Endothelial cell of umbilical vein (primary cell): ENCODE measurements at regions not wholly inside any gene's neighbourhood (a gene's known extent, or its start where the extent isn't known, plus 50 kb on each side); places are given as distances from the start of the nearest gene placed in this dataset.

Experiments used
- BruUV-seq: library from RNA; stranded (reverse); fragments of 400-500 nt; replicated peaks from 2 replicates; lab custom pipeline; 2021; lab: Mats Ljungman, UMichigan
- CTCF ChIA-PET: fragments of 300-600, 350-600 bp; sonication (Branson Sonifier 250); formaldehyde crosslinking; loops from one replicate; lab custom pipeline; 2021; ENCODE audit warnings: antibody characterized with exemption, inconsistent platforms; lab: Charles Lee
- POLR2A ChIA-PET: fragments of 300-600, 350-600 bp; sonication (Branson Sonifier 250); formaldehyde crosslinking; loops from one replicate; lab custom pipeline; 2021; ENCODE audit warnings: antibody characterized with exemption, inconsistent platforms; lab: Charles Lee
- DNase-seq: peaks from one replicate; pipeline ENCODE4 v3.0.0-alpha.2; 2011; ENCODE audit warnings: low read depth, low spot score
- FAIRE-seq: peaks from 2 replicates; lab custom pipeline; 2011; peaks lifted over from hg19 to GRCh38; lab: Jason Lieb, UNC
- H2AFZ ChIP-seq: 2 replicates; pipeline ENCODE4 v1.6.0; 2012; ENCODE audit warnings: low read depth, low read length, control low read depth, inconsistent platforms
- H3K27ac ChIP-seq: 2 replicates; pipeline ENCODE4 v1.5.1; 2011; ENCODE audit warnings: low read depth, mild to moderate bottlenecking, control low read depth, low read length, moderate library complexity; ENCODE audit not compliant: insufficient read depth
- H3K27me3 ChIP-seq, 2 experiments: 2 replicates each; pipeline versions ENCODE4 v1.6.0 to v1.6.1; 2011; ENCODE audit warnings: low read length in 2 of 2, mixed read lengths in 1 of 2; ENCODE audit not compliant: control insufficient read depth in 2 of 2, insufficient read depth in 2 of 2
- H3K36me3 ChIP-seq, 2 experiments: 2 replicates in 1 of 2; 3 replicates in 1 of 2; pipeline ENCODE4 v1.5.1; 2011; ENCODE audit warnings: low read length in 2 of 2, mild to moderate bottlenecking in 1 of 2, moderate library complexity in 1 of 2; ENCODE audit not compliant: control insufficient read depth in 2 of 2, insufficient read depth in 2 of 2; ENCODE audit errors: extremely low read depth in 1 of 2
- H3K4me1 ChIP-seq: 3 replicates; pipeline ENCODE4 v1.5.1; 2011; ENCODE audit warnings: mild to moderate bottlenecking, low read length; ENCODE audit not compliant: control insufficient read depth, insufficient read depth; ENCODE audit errors: extremely low read depth
- H3K4me2 ChIP-seq: 2 replicates; pipeline ENCODE4 v1.6.1; 2011; ENCODE audit warnings: low read length, control low read depth, mixed read lengths; ENCODE audit not compliant: insufficient read depth
- H3K4me3 ChIP-seq, 3 experiments: fragments of 200-600 bp in 1 of 3; sonication (generic), shearing (Covaris generic) in 1 of 3; replicated peaks in 1 of 3; 2 replicates each; pipeline ENCODE4 v1.5.1; 2011 to 2016; ENCODE audit warnings: control low read depth in 3 of 3, low read length in 3 of 3, mild to moderate bottlenecking in 2 of 3, inconsistent platforms in 1 of 3, low read depth in 1 of 3, moderate library complexity in 1 of 3; ENCODE audit not compliant: insufficient read depth in 1 of 3
- H3K79me2 ChIP-seq: 2 replicates; pipeline ENCODE4 v1.6.0; 2012; ENCODE audit warnings: low read length, inconsistent platforms; ENCODE audit not compliant: control insufficient read depth, insufficient read depth
- H3K9ac ChIP-seq: replicated peaks from 2 replicates; pipeline ENCODE3; 2011; ENCODE audit warnings: low read length, control low read depth; ENCODE audit not compliant: insufficient read depth; ENCODE audit errors: extremely low read depth
- H3K9me1 ChIP-seq: replicated peaks from 3 replicates; pipeline ENCODE4 v1.6.0; 2011; ENCODE audit warnings: mild to moderate bottlenecking, low read length; ENCODE audit not compliant: control insufficient read depth, insufficient read depth; ENCODE audit errors: extremely low read depth
- H3K9me3 ChIP-seq: replicated peaks from 2 replicates; pipeline ENCODE4 v1.5.1; 2012; ENCODE audit warnings: low read length, inconsistent platforms; ENCODE audit not compliant: control insufficient read depth, insufficient read depth
- H4K20me1 ChIP-seq: replicated peaks from 2 replicates; pipeline ENCODE3; 2011; ENCODE audit warnings: mild to moderate bottlenecking, low read length; ENCODE audit not compliant: control insufficient read depth, insufficient read depth; ENCODE audit errors: extremely low read depth
- EZH2 ChIP-seq: IDR thresholded peaks from 2 replicates; pipeline ENCODE4 v1.6.1; 2012; ENCODE audit warnings: borderline replicate concordance, low read depth, mild to moderate bottlenecking, moderate library complexity, low read length, inconsistent platforms; ENCODE audit not compliant: severe bottlenecking
- FOS ChIP-seq: IDR thresholded peaks from 2 replicates; pipeline ENCODE4 v1.6.1; 2011; ENCODE audit warnings: mild to moderate bottlenecking, low read length, moderate library complexity, borderline replicate concordance; ENCODE audit not compliant: insufficient read depth
- GATA2 ChIP-seq: IDR thresholded peaks from 2 replicates; pipeline ENCODE4 v1.7.0; 2011; ENCODE audit warnings: low read depth, mild to moderate bottlenecking, moderate library complexity, mixed read lengths, low read length; ENCODE audit not compliant: insufficient read length, insufficient read depth
- JUN ChIP-seq: IDR thresholded peaks from 2 replicates; pipeline ENCODE4 v1.6.1; 2011; ENCODE audit warnings: borderline replicate concordance, low read depth; ENCODE audit not compliant: insufficient read length, insufficient read depth
- MYC ChIP-seq: IDR thresholded peaks from one replicate; pipeline ENCODE4 v1.6.1; 2011; ENCODE audit warnings: mild to moderate bottlenecking, low read depth, low read length
- POLR2A ChIP-seq: IDR thresholded peaks from 2 replicates; pipeline ENCODE4 v1.6.1; 2012; ENCODE audit warnings: low read depth, mild to moderate bottlenecking, control low read depth, low read length
- POLR2AphosphoS5 ChIP-seq: IDR thresholded peaks from 2 replicates; pipeline ENCODE4 v1.6.1; 2012; ENCODE audit warnings: low read depth, mild to moderate bottlenecking, control low read depth, low read length, moderate library complexity; ENCODE audit not compliant: insufficient read depth
- dilution Hi-C: fragments of 300-500 bp; cut with MboI; formaldehyde crosslinking; loops from one replicate; pipeline ENCODE4 v1.15.0; 2019; ENCODE audit warnings: low sequenced_read_pairs; ENCODE audit not compliant: extremely low pct_ligation_motif_present
- intact Hi-C: fragments of 100-400 bp; cut with micrococcal nuclease; formaldehyde crosslinking; loops from one replicate; pipeline ENCODE4 v1.10.0; 2022
- TF ChIP-seq, protein P1 (sequence below): IDR thresholded peaks from 2 replicates; pipeline ENCODE4 v1.6.1; 2011; ENCODE audit not compliant: insufficient read depth, insufficient read length
- TF ChIP-seq, protein P2 (sequence below), 2 donors: IDR thresholded peaks; 1 replicate in 1 of 2; 2 replicates in 1 of 2; pipeline ENCODE4 v1.5.1; 2011; ENCODE audit warnings: low read length in 2 of 2, mild to moderate bottlenecking in 2 of 2, moderate library complexity in 2 of 2, control low read depth in 1 of 2, inconsistent platforms in 1 of 2, low read depth in 1 of 2; ENCODE audit not compliant: insufficient read depth in 1 of 2; ENCODE audit errors: extremely low read depth in 1 of 2

DNA sequence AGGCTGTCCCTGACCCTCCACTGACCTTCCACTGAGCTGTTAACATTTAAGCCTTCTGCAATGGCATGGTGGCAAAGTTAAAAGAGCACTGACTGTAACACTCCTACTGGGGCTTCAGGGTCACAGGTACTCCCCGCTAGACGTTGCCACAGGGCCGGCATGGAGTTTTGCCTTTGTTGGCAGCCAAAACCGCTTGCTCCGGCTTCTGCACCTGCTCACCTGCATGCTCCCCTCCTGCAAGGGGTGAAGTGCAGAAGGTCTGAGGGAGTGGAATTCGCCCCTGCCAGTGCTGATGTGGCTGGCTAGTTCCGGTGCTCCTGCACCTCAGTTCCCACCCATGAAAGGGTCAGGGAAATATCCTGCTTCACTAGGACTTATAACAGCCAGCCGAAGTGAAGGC is 571.4 kb downstream of the RAPGEF2 start:
- FAIRE-seq (no peak), DNase-seq (no peak)
- Histone ChIP-seq H3K27me3 (no peaks in the 10 kb centered on the region), H3K79me2 (no peaks in the 10 kb centered on the region), H3K4me1 (no peaks in the 10 kb centered on the region), H3K27ac (no peak overlapping the region), H3K9me3 (no peaks in the 10 kb centered on the region), H3K4me2 (no peak overlapping the region), H2AFZ (no peak overlapping the region), H4K20me1 (no peaks in the 10 kb centered on the region), H3K36me3 (no peaks in the 10 kb centered on the region), H3K9me1 (no peaks in the 10 kb centered on the region), H3K9ac (no peak overlapping the region), H3K4me3 (no peak overlapping the region)
- BruUV-seq, result no TSS peak
- dilution Hi-C loops, result no loop called here
- CTCF ChIA-PET, result no interaction called here
- POLR2A ChIA-PET, result no interaction called here
- intact Hi-C loops, result no loop called here
- TF ChIP-seq GATA2, result no peak
- no peak for TF ChIP-seq JUN
- TF ChIP-seq POLR2A, result no peak
- TF ChIP-seq MYC, result no peak
- TF ChIP-seq EZH2, result no peak
- TF ChIP-seq, protein P1, sequence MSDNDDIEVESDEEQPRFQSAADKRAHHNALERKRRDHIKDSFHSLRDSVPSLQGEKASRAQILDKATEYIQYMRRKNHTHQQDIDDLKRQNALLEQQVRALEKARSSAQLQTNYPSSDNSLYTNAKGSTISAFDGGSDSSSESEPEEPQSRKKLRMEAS, result no peak
- TF ChIP-seq, protein P2, sequence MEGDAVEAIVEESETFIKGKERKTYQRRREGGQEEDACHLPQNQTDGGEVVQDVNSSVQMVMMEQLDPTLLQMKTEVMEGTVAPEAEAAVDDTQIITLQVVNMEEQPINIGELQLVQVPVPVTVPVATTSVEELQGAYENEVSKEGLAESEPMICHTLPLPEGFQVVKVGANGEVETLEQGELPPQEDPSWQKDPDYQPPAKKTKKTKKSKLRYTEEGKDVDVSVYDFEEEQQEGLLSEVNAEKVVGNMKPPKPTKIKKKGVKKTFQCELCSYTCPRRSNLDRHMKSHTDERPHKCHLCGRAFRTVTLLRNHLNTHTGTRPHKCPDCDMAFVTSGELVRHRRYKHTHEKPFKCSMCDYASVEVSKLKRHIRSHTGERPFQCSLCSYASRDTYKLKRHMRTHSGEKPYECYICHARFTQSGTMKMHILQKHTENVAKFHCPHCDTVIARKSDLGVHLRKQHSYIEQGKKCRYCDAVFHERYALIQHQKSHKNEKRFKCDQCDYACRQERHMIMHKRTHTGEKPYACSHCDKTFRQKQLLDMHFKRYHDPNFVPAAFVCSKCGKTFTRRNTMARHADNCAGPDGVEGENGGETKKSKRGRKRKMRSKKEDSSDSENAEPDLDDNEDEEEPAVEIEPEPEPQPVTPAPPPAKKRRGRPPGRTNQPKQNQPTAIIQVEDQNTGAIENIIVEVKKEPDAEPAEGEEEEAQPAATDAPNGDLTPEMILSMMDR (IDR thresholded peaks at IDR 0.05; ENCODE audit: extremely low read depth in 1 of 2, insufficient read depth in 1 of 2, low read depth in 1 of 2, low read length in 2 of 2), result no peak
- TF ChIP-seq FOS, result no peak
- no peak for TF ChIP-seq POLR2AphosphoS5
